GM12878 (cell line): ENCODE measurements at regions not wholly inside any gene's neighbourhood (a gene's known extent, or its start where the extent isn't known, plus 50 kb on each side); places are given as distances from the start of the nearest gene placed in this dataset.

Experiments used
- ATAC-seq: fragments of 200-7000 bp; cut with Tn5 transposase; 3 replicates; pipeline ENCODE4 v1.9.1; 2020; ENCODE audit warnings: mild to moderate bottlenecking, moderate library complexity
- BruUV-seq: library from RNA; stranded (reverse); fragments of 400-500 nt; replicated peaks from 2 replicates; lab custom pipeline; 2021; lab: Mats Ljungman, UMichigan
- CTCF ChIA-PET: fragments of 300-600 bp; sonication (Branson Sonifier 250); formaldehyde crosslinking; extraction: SDS; loops from one replicate; lab custom pipeline; 2021; ENCODE audit warnings: inconsistent platforms; lab: Yijun Ruan, JAX
- POLR2A ChIA-PET: fragments of 350-600 bp; formaldehyde crosslinking; extraction: SDS; loops from one replicate; lab custom pipeline; 2021; ENCODE audit warnings: inconsistent platforms; lab: Charles Lee
- RAD21 ChIA-PET: fragments of 300-600 bp; sonication (Branson Sonifier 250); formaldehyde crosslinking; loops from one replicate; lab custom pipeline; 2023; ENCODE audit warnings: antibody characterized with exemption; ENCODE audit not compliant: unreplicated experiment; lab: Charles Lee
- SMC1A ChIA-PET: fragments of 300-600 bp; sonication (Branson Sonifier 250); formaldehyde crosslinking; loops from one replicate; lab custom pipeline; 2023; ENCODE audit not compliant: unreplicated experiment, uncharacterized antibody; lab: Charles Lee
- DNase-seq: peaks from one replicate; pipeline ENCODE4 v3.0.0-alpha.2; 2011; ENCODE audit warnings: low read depth, low spot score
- FAIRE-seq: peaks from 3 replicates; lab custom pipeline; 2011; peaks lifted over from hg19 to GRCh38; lab: Jason Lieb, UNC
- H2AFZ ChIP-seq: 2 replicates; pipeline ENCODE4 v1.6.0; 2011; ENCODE audit warnings: low read depth, low read length, control low read depth; ENCODE audit not compliant: control insufficient read depth
- H3K27ac ChIP-seq: 2 replicates; pipeline ENCODE4 v1.5.1; 2011; ENCODE audit warnings: control low read depth; ENCODE audit not compliant: control insufficient read depth, insufficient read depth
- H3K27me3 ChIP-seq, 2 experiments: replicated peaks in 1 of 2; 2 replicates each; pipeline versions ENCODE4 v1.6.0 to v1.6.1; 2011; ENCODE audit warnings: low read length in 1 of 2; ENCODE audit not compliant: control insufficient read depth in 2 of 2, insufficient read depth in 2 of 2
- H3K36me3 ChIP-seq, 2 experiments: 2 replicates each; pipeline ENCODE4 v1.5.1; 2011; ENCODE audit warnings: low read length in 1 of 2; ENCODE audit not compliant: control insufficient read depth in 2 of 2, insufficient read depth in 2 of 2
- H3K4me1 ChIP-seq: 2 replicates; pipeline ENCODE4 v1.6.1; 2011; ENCODE audit warnings: mild to moderate bottlenecking, low read length, moderate library complexity, mixed read lengths; ENCODE audit not compliant: control insufficient read depth, insufficient read depth
- H3K4me2 ChIP-seq: 2 replicates; pipeline ENCODE4 v1.6.0; 2011; ENCODE audit warnings: control low read depth; ENCODE audit not compliant: control insufficient read depth, insufficient read depth
- H3K4me3 ChIP-seq: fragments of 200-600 bp; sonication (generic); 2 replicates; pipeline ENCODE4 v1.5.1; 2016
- H3K79me2 ChIP-seq: 2 replicates; pipeline ENCODE4 v1.6.0; 2011; ENCODE audit warnings: low read length; ENCODE audit not compliant: control insufficient read depth, insufficient read depth
- H3K9ac ChIP-seq: 2 replicates; pipeline ENCODE4 v1.8.0; 2011; ENCODE audit warnings: low read length, control low read depth, mixed read lengths; ENCODE audit not compliant: control insufficient read depth, insufficient read depth
- H3K9me3 ChIP-seq: replicated peaks from 3 replicates; pipeline ENCODE4 v1.5.1; 2011; ENCODE audit warnings: mild to moderate bottlenecking, low read length; ENCODE audit not compliant: control insufficient read depth, insufficient read depth
- H4K20me1 ChIP-seq: 2 replicates; pipeline ENCODE4 v1.6.0; 2011; ENCODE audit not compliant: control insufficient read depth, insufficient read depth
- BCL11A ChIP-seq: IDR thresholded peaks from 2 replicates; pipeline ENCODE4 v1.6.1; 2011; ENCODE audit warnings: low read depth, low read length
- CBFB ChIP-seq: IDR thresholded peaks from 2 replicates; pipeline ENCODE4 v1.6.1; 2016; ENCODE audit warnings: antibody characterized with exemption, low read depth
- CHD4 ChIP-seq: fragments of 200-600 bp; sonication (generic); IDR thresholded peaks from 2 replicates; pipeline ENCODE4 v1.6.1; 2016; ENCODE audit warnings: mild to moderate bottlenecking
- CREM ChIP-seq: IDR thresholded peaks from 2 replicates; pipeline ENCODE4 v1.6.1; 2014; ENCODE audit warnings: antibody characterized with exemption, low read depth
- EGR1 ChIP-seq, 2 experiments: IDR thresholded peaks; 1 replicate in 1 of 2; 2 replicates in 1 of 2; pipeline ENCODE4 v1.6.1; 2011 to 2012; ENCODE audit warnings: low read depth in 2 of 2, low read length in 2 of 2, borderline replicate concordance in 1 of 2, mild to moderate bottlenecking in 1 of 2, moderate library complexity in 1 of 2
- EP300 ChIP-seq, 2 experiments: fragments of 150-350 bp in 1 of 2; IDR thresholded peaks; 2 replicates each; pipeline ENCODE4 v1.6.1; 2011 to 2012; ENCODE audit warnings: low read depth in 2 of 2, low read length in 2 of 2, borderline replicate concordance in 1 of 2, improper control_type of control experiment in 1 of 2, inconsistent platforms in 1 of 2; ENCODE audit not compliant: control insufficient read depth in 1 of 2
- HDAC2 ChIP-seq: fragments of 200-600 bp; sonication (generic); IDR thresholded peaks from 2 replicates; pipeline ENCODE4 v1.6.1; 2017
- IKZF2 ChIP-seq, 2 experiments: fragments of 450-650 bp; IDR thresholded peaks; 2 replicates each; pipeline ENCODE4 v1.6.1; 2017; ENCODE audit warnings: mild to moderate bottlenecking in 2 of 2, moderate library complexity in 2 of 2
- IRF4 ChIP-seq: IDR thresholded peaks from 2 replicates; pipeline ENCODE4 v1.6.1; 2011; ENCODE audit warnings: low read depth, low read length
- MEF2B ChIP-seq: fragments of 450-650 bp; IDR thresholded peaks from 2 replicates; pipeline ENCODE4 v1.6.1; 2018; ENCODE audit warnings: mild to moderate bottlenecking, moderate library complexity; ENCODE audit not compliant: partially characterized antibody, poor library complexity, severe bottlenecking
- NR2C2 ChIP-seq: IDR thresholded peaks from 2 replicates; pipeline ENCODE4 v1.6.1; 2011; ENCODE audit warnings: borderline replicate concordance, low read depth; ENCODE audit not compliant: control insufficient read depth, insufficient read length
- NR2F1 ChIP-seq: fragments of 450-650 bp; conservative IDR thresholded peaks from 2 replicates; pipeline ENCODE4 v1.6.1; 2017; ENCODE audit warnings: mild to moderate bottlenecking
- PAX8 ChIP-seq: fragments of 450-650 bp; IDR thresholded peaks from 2 replicates; pipeline ENCODE4 v1.6.1; 2017; ENCODE audit warnings: mild to moderate bottlenecking, moderate library complexity
- RELA ChIP-seq: fragments of 450-650 bp; IDR thresholded peaks from 2 replicates; pipeline ENCODE4 v1.8.0; 2014; ENCODE audit warnings: borderline replicate concordance; ENCODE audit not compliant: partially characterized antibody
- REST ChIP-seq: IDR thresholded peaks from 2 replicates; pipeline ENCODE4 v1.6.1; 2012; ENCODE audit warnings: mild to moderate bottlenecking, low read depth, low read length
- RUNX3 ChIP-seq: IDR thresholded peaks from 2 replicates; pipeline ENCODE4 v1.6.1; 2012; ENCODE audit warnings: low read length, inconsistent platforms
- SIX5 ChIP-seq: IDR thresholded peaks from 2 replicates; pipeline ENCODE4 v1.6.1; 2011; ENCODE audit warnings: mild to moderate bottlenecking, low read depth, low read length, moderate library complexity; ENCODE audit not compliant: severe bottlenecking
- SREBF2 ChIP-seq: IDR thresholded peaks from 2 replicates; pipeline ENCODE4 v1.6.1; 2012; ENCODE audit warnings: mild to moderate bottlenecking, low read length
- SRF ChIP-seq, 2 experiments: IDR thresholded peaks; 2 replicates each; pipeline ENCODE4 v1.6.1; 2011; ENCODE audit warnings: low read depth in 2 of 2, low read length in 2 of 2, mild to moderate bottlenecking in 1 of 2, moderate library complexity in 1 of 2
- WRNIP1 ChIP-seq: IDR thresholded peaks from 2 replicates; pipeline ENCODE4 v1.6.1; 2011; ENCODE audit warnings: low read depth, low read length, improper control_type of control experiment, borderline replicate concordance
- ZNF384 ChIP-seq: IDR thresholded peaks from 2 replicates; pipeline ENCODE4 v1.6.1; 2012; ENCODE audit warnings: low read depth, mild to moderate bottlenecking, low read length, improper control_type of control experiment, borderline replicate concordance
- WGBS: methylation state at CpG from one replicate; pipeline ENCODE4 v1.1.6; 2016; ENCODE audit warnings: low lambda C conversion rate; ENCODE audit not compliant: insufficient replicate concordance, insufficient coverage; ENCODE audit errors: missing lambda C conversion rate; 5-methylcytosine and 5-hydroxymethylcytosine counted together
- in situ Hi-C: fragments of 300-500 bp; cut with MboI; formaldehyde crosslinking; loops from 9 replicates; pipeline ENCODE4 v1.14.3; 2018; ENCODE audit warnings: mixed read lengths
- intact Hi-C: fragments of 100-400 bp; cut with micrococcal nuclease; formaldehyde crosslinking; loops from one replicate; pipeline ENCODE4 v1.14.2; 2022; ENCODE audit not compliant: unreplicated experiment
- TF ChIP-seq, protein P1 (sequence below): IDR thresholded peaks from 2 replicates; pipeline ENCODE4 v1.6.1; 2012; ENCODE audit warnings: low read depth, low read length, improper control_type of control experiment

DNA sequence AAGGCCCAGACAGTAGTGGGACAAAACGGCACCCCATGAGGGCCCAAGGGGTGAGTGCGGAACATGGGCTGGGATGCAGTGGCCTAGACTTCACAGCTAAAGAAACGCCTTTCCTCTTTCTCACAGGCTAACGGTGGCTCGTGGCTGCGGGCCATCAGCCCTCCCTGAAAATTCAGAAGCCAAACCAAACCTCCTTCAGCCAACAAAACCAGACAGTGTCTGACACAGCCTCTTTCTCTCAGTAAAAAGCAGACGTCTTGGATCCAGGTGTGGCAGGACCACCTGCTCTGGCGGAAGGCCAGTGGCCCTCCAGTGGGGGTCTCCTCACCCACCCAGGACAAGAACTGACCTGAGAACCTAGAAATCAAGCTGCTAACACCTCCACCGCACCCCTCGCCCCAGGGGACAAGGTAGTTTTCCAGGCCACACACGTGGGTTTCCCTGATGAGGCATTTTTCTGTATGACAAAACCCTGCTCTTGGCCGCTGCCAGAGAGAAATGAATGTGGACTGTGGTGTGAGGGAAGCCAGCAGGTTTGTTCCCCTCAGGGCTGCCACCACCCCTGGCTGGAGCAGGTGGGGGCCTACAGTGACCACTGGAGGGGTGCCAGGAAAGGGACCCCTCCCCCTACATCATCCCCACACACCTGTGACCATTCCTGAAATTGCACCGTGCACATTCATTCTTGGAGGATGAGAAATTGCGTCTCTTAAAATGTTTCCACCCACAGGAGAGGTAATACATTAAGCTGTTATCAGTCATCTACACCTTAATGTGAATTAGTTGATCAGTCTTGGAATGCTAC is 76.8 kb upstream of the PIM1 start:
- H3K27ac ChIP-seq = no peak overlapping the region
- intact Hi-C loops (no loop called here), in situ Hi-C loops (no loop called here)
- RAD21 ChIA-PET = no interaction called here
- H3K4me3 ChIP-seq = no peak overlapping the region
- BruUV-seq = no TSS peak
- CTCF ChIA-PET = interaction anchor here (0.6 to 0.9 kb wide), 2 partner anchors 9 to 75 kb away, joined by 3 read pairs; no protein-coding TSS in a partner anchor
- ATAC-seq (peak; percentile 68), DNase-seq (no peak), FAIRE-seq (no peak)
- H3K4me2 ChIP-seq = no peak overlapping the region
- no peak overlapping the region for H2AFZ ChIP-seq
- no peaks in the 10 kb centered on the region for H3K79me2 ChIP-seq
- SMC1A ChIA-PET = no interaction called here
- H3K27me3 ChIP-seq = no peaks in the 10 kb centered on the region
- H3K4me1 ChIP-seq = no peaks in the 10 kb centered on the region
- no peaks in the 10 kb centered on the region for H3K9me3 ChIP-seq
- POLR2A ChIA-PET = no interaction called here
- no peaks in the 10 kb centered on the region for H4K20me1 ChIP-seq
- H3K9ac ChIP-seq = no peak overlapping the region
- WGBS = 52% methylated on average over 14 of the region's 14 CpGs
- no peaks in the 10 kb centered on the region for H3K36me3 ChIP-seq
- TF ChIP-seq RELA (no peak), IRF4 (no peak), MEF2B (peak; percentile 74), HDAC2 (no peak), CREM (no peak), ZNF384 (no peak), REST (no peak), NR2F1 (0 out of 2 replicates have a peak, but pooled peaks have one; percentile 8), EP300 (IDR thresholded peaks at IDR 0.05; ENCODE audit: borderline replicate concordance in 1 of 2, control insufficient read depth in 1 of 2, low read depth in 2 of 2, low read length in 2 of 2) (no peak), BCL11A (no peak), WRNIP1 (no peak), IKZF2 (IDR thresholded peaks at IDR 0.05) (peak in 1 of 2 experiments; percentile 18; a peak in 1 of 4 replicates), CBFB (no peak), EGR1 (IDR thresholded peaks at IDR 0.05; ENCODE audit: borderline replicate concordance in 1 of 2, low read depth in 2 of 2, low read length in 2 of 2) (no peak), SRF (IDR thresholded peaks at IDR 0.05; ENCODE audit: low read depth in 2 of 2, low read length in 2 of 2) (no peak), SIX5 (no peak), RUNX3 (peak; percentile 47; the same call in 1 of the 2 replicates), PAX8 (no peak), CHD4 (no peak), NR2C2 (no peak), SREBF2 (no peak)
- TF ChIP-seq, protein P1, sequence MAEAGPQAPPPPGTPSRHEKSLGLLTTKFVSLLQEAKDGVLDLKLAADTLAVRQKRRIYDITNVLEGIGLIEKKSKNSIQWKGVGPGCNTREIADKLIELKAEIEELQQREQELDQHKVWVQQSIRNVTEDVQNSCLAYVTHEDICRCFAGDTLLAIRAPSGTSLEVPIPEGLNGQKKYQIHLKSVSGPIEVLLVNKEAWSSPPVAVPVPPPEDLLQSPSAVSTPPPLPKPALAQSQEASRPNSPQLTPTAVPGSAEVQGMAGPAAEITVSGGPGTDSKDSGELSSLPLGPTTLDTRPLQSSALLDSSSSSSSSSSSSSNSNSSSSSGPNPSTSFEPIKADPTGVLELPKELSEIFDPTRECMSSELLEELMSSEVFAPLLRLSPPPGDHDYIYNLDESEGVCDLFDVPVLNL = no peak
